Upper lobe of left lung (tissue), 6 donors: ENCODE measurements at regions not wholly inside any gene's neighbourhood (a gene's known extent, or its start where the extent isn't known, plus 50 kb on each side); places are given as distances from the start of the nearest gene placed in this dataset.

ENCODE experiments used
- ATAC-seq, 2 donors: fragments of 200-7000 bp; cut with Tn5 transposase; one replicate each; pipeline ENCODE4 v1.9.1; 2022; ENCODE audit warnings: mild to moderate bottlenecking in 2 of 2, moderate library complexity in 2 of 2; ENCODE audit not compliant: low FRiP score in 2 of 2
- DNase-seq, 2 donors: peaks; one replicate each; pipeline ENCODE4 v3.0.0-alpha.2; 2019 to 2020
- H3K27ac ChIP-seq, 4 donors: fragments of 200-600 bp; sonication (generic); one replicate each; pipeline ENCODE4 v1.5.1; 2016 to 2019
- H3K27me3 ChIP-seq, 4 donors: fragments of 200-600 bp; sonication (generic); one replicate each; pipeline ENCODE4 v1.5.1; 2017 to 2019
- H3K36me3 ChIP-seq, 4 donors: fragments of 200-600 bp; sonication (generic); one replicate each; pipeline ENCODE4 v1.5.1; 2016 to 2019
- H3K4me1 ChIP-seq, 4 donors: fragments of 200-600 bp; sonication (generic); one replicate each; pipeline ENCODE4 v1.5.1; 2018 to 2019
- H3K4me3 ChIP-seq, 4 donors: fragments of 200-600 bp; sonication (generic); one replicate each; pipeline ENCODE4 v1.5.1; 2017 to 2019; ENCODE audit warnings: mild to moderate bottlenecking in 2 of 4, moderate library complexity in 1 of 4
- H3K9me3 ChIP-seq, 4 donors: fragments of 200-600 bp; sonication (generic); one replicate each; pipeline ENCODE4 v1.5.1; 2018 to 2019
- CTCF ChIP-seq, 6 experiments: fragments of 450-650 bp in 4 of 6; fragments of 200-600 bp in 2 of 6; sonication (generic) in 2 of 6; IDR thresholded peaks; one replicate each; pipeline ENCODE4 v1.5.1; 2016 to 2019; ENCODE audit warnings: antibody characterized with exemption in 6 of 6
- EP300 ChIP-seq, 4 donors: sonication (generic); formaldehyde crosslinking; IDR thresholded peaks; one replicate each; pipeline ENCODE4 v1.5.1; 2017; ENCODE audit warnings: antibody characterized with exemption in 4 of 4, control low read depth in 2 of 4
- POLR2A ChIP-seq, 4 donors: fragments of 450-650 bp; IDR thresholded peaks; one replicate each; pipeline ENCODE4 v1.5.1; 2016 to 2017; ENCODE audit warnings: antibody characterized with exemption in 4 of 4, mild to moderate bottlenecking in 2 of 4
- POLR2AphosphoS5 ChIP-seq, 2 donors: sonication (generic); formaldehyde crosslinking; IDR thresholded peaks; one replicate each; pipeline ENCODE4 v1.5.1; 2017; ENCODE audit warnings: antibody characterized with exemption in 2 of 2
- WGBS, 2 donors: methylation state at CpG; one replicate each; pipeline ENCODE4 v1.1.5; 2017 to 2018; 5-methylcytosine and 5-hydroxymethylcytosine counted together
- donor health status: DM: no; HTN: no; CAD: no; lungs with moderate emphysema.
- donor health status: DM: no; HTN: yes; CAD: no; lungs with severe emphysema.

DNA sequence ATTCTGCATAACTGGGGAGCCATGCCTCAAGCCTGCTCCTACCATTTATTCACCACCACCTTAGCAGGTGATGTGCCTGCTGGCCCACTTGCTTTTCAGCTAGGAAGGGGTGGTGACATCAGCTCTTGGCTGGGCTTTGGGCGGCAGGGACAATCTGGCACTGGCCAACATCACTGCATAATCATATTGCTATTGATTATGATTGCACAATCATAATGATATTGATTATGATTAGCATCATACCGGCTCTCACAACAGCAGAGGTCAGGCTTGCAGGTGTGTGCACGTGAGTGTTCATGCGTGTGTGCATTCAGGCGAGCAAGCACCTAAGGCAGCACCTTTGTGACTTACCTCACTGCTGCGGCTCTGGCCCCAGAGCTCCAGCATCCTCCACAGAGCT, 273.8 kb downstream of the AJAP1 start:
- DNase-seq (no peak), ATAC-seq (no peak)
- Histone ChIP-seq H3K27ac (no peak overlapping the region), H3K36me3 (no peaks in the 10 kb centered on the region), H3K27me3 (no peaks in the 10 kb centered on the region), H3K4me1 (no peaks in the 10 kb centered on the region), H3K9me3 (no peaks in the 10 kb centered on the region), H3K4me3 (no peak overlapping the region)
- TF ChIP-seq POLR2AphosphoS5 (IDR thresholded peaks at IDR 0.05): no peak
- TF ChIP-seq CTCF (IDR thresholded peaks at IDR 0.05): no peak
- no peak for TF ChIP-seq EP300 (IDR thresholded peaks at IDR 0.05)
- TF ChIP-seq POLR2A (IDR thresholded peaks at IDR 0.05): no peak
- 79 to 88% methylated on average over 6 of the region's 6 CpGs for WGBS, 2 donors

DNA sequence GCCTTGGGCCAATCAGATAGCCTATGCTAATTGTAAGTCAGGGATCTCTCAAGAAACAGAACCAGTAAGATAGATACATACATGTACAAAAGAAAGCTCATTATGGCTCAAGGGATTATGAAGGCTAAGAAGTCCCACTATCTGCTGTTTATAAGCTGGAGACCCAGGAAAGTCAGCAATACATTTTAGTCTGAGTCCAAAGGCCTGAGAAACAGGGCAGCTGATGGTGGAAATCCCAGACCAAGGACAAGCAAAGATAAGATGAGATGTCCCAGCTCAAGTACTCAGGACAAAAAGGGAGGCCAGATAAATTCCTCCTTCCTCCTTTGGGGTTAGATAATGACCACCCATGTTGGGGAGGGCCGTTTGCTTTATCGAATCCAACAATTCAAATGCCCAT, 269.9 kb downstream of the AJAP1 start:
- WGBS, 2 donors: 80 to 89% methylated on average over 1 to 2 of the region's 2 CpGs
- DNase-seq: no peak
- H3K27ac ChIP-seq: no peak overlapping the region
- no peaks in the 10 kb centered on the region for H3K27me3 ChIP-seq
- H3K9me3 ChIP-seq: peaks cover 0 to 6% (median 1%) of the 10 kb centered on the region in 4 donors
- ATAC-seq: no peak
- H3K4me3 ChIP-seq: no peak overlapping the region
- H3K4me1 ChIP-seq: no peaks in the 10 kb centered on the region
- TF ChIP-seq EP300 (IDR thresholded peaks at IDR 0.05) (no peak), CTCF (IDR thresholded peaks at IDR 0.05) (no peak), POLR2A (IDR thresholded peaks at IDR 0.05) (no peak), POLR2AphosphoS5 (IDR thresholded peaks at IDR 0.05) (no peak)
- no peaks in the 10 kb centered on the region for H3K36me3 ChIP-seq

GRCh38 chr1:4916610-4917009, 262.2 kb downstream of the AJAP1 start:
- no peak for ATAC-seq
- no peak overlapping the region for H3K27ac ChIP-seq
- H3K9me3 ChIP-seq: peaks cover 0 to 6% (median 1%) of the 10 kb centered on the region in 4 donors
- WGBS, 2 donors: 67 to 73% methylated on average over 7 of the region's 7 CpGs
- H3K4me3 ChIP-seq: no peak overlapping the region
- TF ChIP-seq CTCF (IDR thresholded peaks at IDR 0.05): no peak
- TF ChIP-seq POLR2A (IDR thresholded peaks at IDR 0.05): no peak
- TF ChIP-seq EP300 (IDR thresholded peaks at IDR 0.05): no peak
- no peak for TF ChIP-seq POLR2AphosphoS5 (IDR thresholded peaks at IDR 0.05)
- no peaks in the 10 kb centered on the region for H3K27me3 ChIP-seq
- no peaks in the 10 kb centered on the region for H3K36me3 ChIP-seq
- no peak for DNase-seq
- no peaks in the 10 kb centered on the region for H3K4me1 ChIP-seq

DNA sequence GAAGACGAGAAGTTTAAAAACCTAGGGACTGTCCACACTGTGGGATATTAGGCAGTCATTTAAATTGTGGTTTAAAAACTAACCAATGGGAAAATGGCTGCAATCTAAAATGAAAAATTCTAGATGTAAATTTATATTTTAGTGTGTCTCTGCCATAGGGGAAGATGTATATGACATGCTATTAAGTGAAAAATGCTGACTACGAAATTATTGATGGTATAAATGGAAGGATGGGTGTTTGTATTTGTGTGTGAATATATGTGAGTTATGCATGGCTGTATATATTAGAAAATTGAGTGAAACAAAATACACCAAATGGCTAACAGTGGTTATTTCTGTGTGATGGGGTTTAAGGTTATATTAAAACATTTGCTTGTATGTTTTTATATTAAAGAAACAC, 260.7 kb downstream of the AJAP1 start:
- WGBS, 2 donors: 78 to 88% methylated on average over 2 of the region's 2 CpGs
- TF ChIP-seq CTCF (IDR thresholded peaks at IDR 0.05) (no peak), POLR2AphosphoS5 (IDR thresholded peaks at IDR 0.05) (no peak), POLR2A (IDR thresholded peaks at IDR 0.05) (no peak), EP300 (IDR thresholded peaks at IDR 0.05) (no peak)

GRCh38 chr1:4908486-4908885, 254.1 kb downstream of the AJAP1 start:
- no peak for TF ChIP-seq POLR2AphosphoS5 (IDR thresholded peaks at IDR 0.05)
- no peak for TF ChIP-seq CTCF (IDR thresholded peaks at IDR 0.05)
- TF ChIP-seq EP300 (IDR thresholded peaks at IDR 0.05): no peak
- no peak for TF ChIP-seq POLR2A (IDR thresholded peaks at IDR 0.05)
- 85 to 91% methylated on average over 13 of the region's 13 CpGs for WGBS, 2 donors
- no peaks in the 10 kb centered on the region for H3K4me1 ChIP-seq
- H3K36me3 ChIP-seq: no peaks in the 10 kb centered on the region
- DNase-seq (no peak), ATAC-seq (no peak)
- no peaks in the 10 kb centered on the region for H3K9me3 ChIP-seq
- H3K27me3 ChIP-seq: no peaks in the 10 kb centered on the region
- H3K27ac ChIP-seq: no peak overlapping the region
- H3K4me3 ChIP-seq: no peak overlapping the region

More for the DNA sequence above, 260.7 kb downstream of the AJAP1 start:
- Histone ChIP-seq H3K36me3 (no peaks in the 10 kb centered on the region), H3K4me3 (no peak overlapping the region), H3K4me1 (no peaks in the 10 kb centered on the region), H3K9me3 (peaks cover 0 to 4% (median 0%) of the 10 kb centered on the region in 4 donors), H3K27ac (no peak overlapping the region), H3K27me3 (no peaks in the 10 kb centered on the region)
- ATAC-seq (no peak), DNase-seq (no peak)
